Lung (tissue), 11 donors: ENCODE measurements at regions not wholly inside any gene's neighbourhood (a gene's known extent, or its start where the extent isn't known, plus 50 kb on each side); places are given as distances from the start of the nearest gene placed in this dataset.

ENCODE experiments used
- ATAC-seq: fragments of 200-7000 bp; cut with Tn5 transposase; one replicate; pipeline ENCODE4 v1.9.1; 2020; ENCODE audit warnings: moderate number of reproducible peaks; ENCODE audit not compliant: insufficient read depth, low FRiP score
- DNase-seq, 3 donors: peaks; one replicate each; pipeline ENCODE4 v3.0.0-alpha.2; 2013 to 2017
- H3K27ac ChIP-seq, 2 donors: one replicate each; pipeline ENCODE4 v1.5.1; 2013; ENCODE audit warnings: mild to moderate bottlenecking in 2 of 2, moderate library complexity in 2 of 2, control low read depth in 1 of 2, inconsistent platforms in 1 of 2, low read depth in 1 of 2, low read length in 1 of 2
- H3K27me3 ChIP-seq, 3 donors: one replicate each; pipeline ENCODE4 v1.5.1; 2013; ENCODE audit warnings: low read length in 2 of 3; ENCODE audit not compliant: control insufficient read depth in 3 of 3, insufficient read depth in 3 of 3
- H3K36me3 ChIP-seq, 4 donors: one replicate each; pipeline ENCODE4 v1.5.1; 2013; ENCODE audit warnings: low read length in 4 of 4, mild to moderate bottlenecking in 1 of 4, moderate library complexity in 1 of 4; ENCODE audit not compliant: control insufficient read depth in 4 of 4, insufficient read depth in 4 of 4
- H3K4me1 ChIP-seq, 5 donors: one replicate each; pipeline ENCODE4 v1.5.1; 2013; ENCODE audit warnings: low read length in 5 of 5, mild to moderate bottlenecking in 2 of 5, moderate library complexity in 1 of 5; ENCODE audit not compliant: control insufficient read depth in 5 of 5, insufficient read depth in 5 of 5
- H3K4me3 ChIP-seq: one replicate; pipeline ENCODE4 v1.5.1; 2013; ENCODE audit warnings: mild to moderate bottlenecking, control low read depth, moderate library complexity
- H3K9ac ChIP-seq, 2 donors: one replicate each; pipeline ENCODE4 v1.5.1; 2013; ENCODE audit warnings: low read length in 2 of 2, control low read depth in 1 of 2; ENCODE audit not compliant: insufficient read depth in 1 of 2
- H3K9me3 ChIP-seq, 4 donors: one replicate each; pipeline ENCODE4 v1.5.1; 2013; ENCODE audit warnings: low read length in 3 of 4, mild to moderate bottlenecking in 1 of 4, moderate library complexity in 1 of 4; ENCODE audit not compliant: control insufficient read depth in 4 of 4, insufficient read depth in 3 of 4
- WGBS, 2 donors: extraction: QIAGEN DNeasy Blood & Tissue Kit; methylation state at CpG; one replicate each; pipeline ENCODE4 v1.1.7; 2013; 5-methylcytosine and 5-hydroxymethylcytosine counted together
- TF ChIP-seq, protein P1 (sequence below): IDR thresholded peaks from 2 replicates; pipeline ENCODE4 v1.5.1; 2012; ENCODE audit warnings: mild to moderate bottlenecking; ENCODE audit errors: control extremely low read depth, extremely low read depth
- donor health status: control.
- donor health status: control.
- donor health status: Bipolar disorder and iron deficiency.
- donor health status: healthy.
- donor health status: DM: yes; HTN: yes; CAD: no.

- Histone ChIP-seq H3K36me3 (no peaks in the 10 kb centered on the region), H3K27ac (no peak overlapping the region), H3K9me3 (no peaks in the 10 kb centered on the region), H3K9ac (no peak overlapping the region), H3K27me3 (no peaks in the 10 kb centered on the region), H3K4me3 (no peak overlapping the region), H3K4me1 (no peaks in the 10 kb centered on the region)
- ATAC-seq (no peak), DNase-seq (no peak)
- TF ChIP-seq, protein P1, sequence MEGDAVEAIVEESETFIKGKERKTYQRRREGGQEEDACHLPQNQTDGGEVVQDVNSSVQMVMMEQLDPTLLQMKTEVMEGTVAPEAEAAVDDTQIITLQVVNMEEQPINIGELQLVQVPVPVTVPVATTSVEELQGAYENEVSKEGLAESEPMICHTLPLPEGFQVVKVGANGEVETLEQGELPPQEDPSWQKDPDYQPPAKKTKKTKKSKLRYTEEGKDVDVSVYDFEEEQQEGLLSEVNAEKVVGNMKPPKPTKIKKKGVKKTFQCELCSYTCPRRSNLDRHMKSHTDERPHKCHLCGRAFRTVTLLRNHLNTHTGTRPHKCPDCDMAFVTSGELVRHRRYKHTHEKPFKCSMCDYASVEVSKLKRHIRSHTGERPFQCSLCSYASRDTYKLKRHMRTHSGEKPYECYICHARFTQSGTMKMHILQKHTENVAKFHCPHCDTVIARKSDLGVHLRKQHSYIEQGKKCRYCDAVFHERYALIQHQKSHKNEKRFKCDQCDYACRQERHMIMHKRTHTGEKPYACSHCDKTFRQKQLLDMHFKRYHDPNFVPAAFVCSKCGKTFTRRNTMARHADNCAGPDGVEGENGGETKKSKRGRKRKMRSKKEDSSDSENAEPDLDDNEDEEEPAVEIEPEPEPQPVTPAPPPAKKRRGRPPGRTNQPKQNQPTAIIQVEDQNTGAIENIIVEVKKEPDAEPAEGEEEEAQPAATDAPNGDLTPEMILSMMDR, result no peak
- WGBS, 2 donors, result 82 to 89% methylated on average over 8 of the region's 8 CpGs
Measured at GRCh38 chr7:50152486-50152885, 59.4 kb upstream of the ZPBP start.

DNA sequence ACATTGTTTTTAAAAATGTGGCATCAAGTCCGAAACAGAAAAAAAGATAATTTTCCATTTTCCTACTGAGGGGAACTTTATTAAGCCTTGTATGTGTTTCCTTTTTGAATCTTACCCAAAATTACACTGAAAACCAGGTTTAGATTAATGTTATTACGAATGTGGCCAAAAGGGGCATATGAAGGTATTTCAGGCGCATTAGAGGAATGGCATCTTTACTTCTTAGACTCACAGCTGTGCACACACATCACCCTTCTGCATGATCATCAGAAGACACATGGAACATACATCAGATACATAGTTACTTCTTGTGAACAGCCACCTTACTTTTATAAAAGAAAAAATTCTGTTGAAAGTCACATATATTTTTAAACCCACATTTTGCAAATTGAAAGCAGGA, 58.6 kb upstream of the ZPBP start:
- TF ChIP-seq, protein P1, result no peak
- no peaks in the 10 kb centered on the region for H3K36me3 ChIP-seq
- H3K9ac ChIP-seq, result no peak overlapping the region
- no peaks in the 10 kb centered on the region for H3K9me3 ChIP-seq
- no peak for ATAC-seq
- no peaks in the 10 kb centered on the region for H3K27me3 ChIP-seq
- DNase-seq, result no peak
- WGBS, 2 donors, result 65 to 78% methylated on average over 3 of the region's 3 CpGs
- no peak overlapping the region for H3K4me3 ChIP-seq
- no peaks in the 10 kb centered on the region for H3K4me1 ChIP-seq
- H3K27ac ChIP-seq, result no peak overlapping the region

DNA sequence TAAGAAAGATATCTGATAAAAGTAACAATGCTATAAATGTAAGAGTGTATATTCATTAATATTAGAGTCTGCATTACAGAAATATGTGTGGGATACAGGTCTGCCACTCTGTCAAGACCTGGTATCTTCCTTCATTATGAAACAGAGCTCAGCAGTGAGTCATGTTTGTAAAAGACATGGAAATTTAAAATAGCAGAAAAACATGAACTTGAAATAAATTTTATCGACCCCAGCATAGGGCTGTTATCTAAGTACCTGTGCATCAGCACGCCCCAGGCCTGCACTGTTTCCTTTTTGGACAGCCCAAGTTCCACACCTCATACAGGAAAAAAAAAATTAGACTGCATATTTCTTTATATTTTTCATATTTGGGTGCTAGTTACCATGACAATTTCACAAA, 58.0 kb upstream of the ZPBP start:
- TF ChIP-seq, protein P1, result no peak
- H3K27me3 ChIP-seq, result no peaks in the 10 kb centered on the region
- 48 to 68% methylated on average over 2 of the region's 2 CpGs for WGBS, 2 donors

DNA sequence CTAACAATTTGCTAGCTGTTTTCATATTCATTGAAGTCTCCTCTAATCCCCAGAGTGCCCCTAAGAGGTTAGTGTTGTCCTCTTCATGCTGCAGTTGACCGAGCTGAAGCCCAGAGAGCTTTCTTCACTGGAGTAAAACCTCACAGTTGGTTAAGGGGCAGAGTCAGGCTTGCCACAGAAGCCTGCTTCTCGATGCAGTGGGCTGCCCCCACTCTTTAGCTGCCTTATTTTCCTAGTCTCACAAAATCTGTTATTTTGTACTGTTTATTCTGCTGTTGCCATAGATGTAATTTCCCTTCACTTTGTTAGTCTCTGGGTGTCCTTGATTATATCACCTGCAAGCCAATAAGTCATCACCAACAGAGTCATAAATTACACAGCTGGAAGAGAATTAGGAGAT, 56.3 kb upstream of the ZPBP start:
- H3K4me3 ChIP-seq, result no peak overlapping the region
- H3K27ac ChIP-seq, result no peak overlapping the region
- no peaks in the 10 kb centered on the region for H3K4me1 ChIP-seq
- no peaks in the 10 kb centered on the region for H3K36me3 ChIP-seq
- 68 to 69% methylated on average over 2 of the region's 2 CpGs for WGBS, 2 donors
- no peaks in the 10 kb centered on the region for H3K27me3 ChIP-seq
- ATAC-seq (no peak), DNase-seq (no peak)
- H3K9me3 ChIP-seq, result no peaks in the 10 kb centered on the region
- TF ChIP-seq, protein P1, result no peak
- H3K9ac ChIP-seq, result no peak overlapping the region

More for the DNA sequence above, 58.0 kb upstream of the ZPBP start:
- Histone ChIP-seq H3K9me3 (no peaks in the 10 kb centered on the region), H3K4me3 (no peak overlapping the region), H3K4me1 (no peaks in the 10 kb centered on the region), H3K9ac (no peak overlapping the region), H3K27ac (no peak overlapping the region), H3K36me3 (no peaks in the 10 kb centered on the region)
- ATAC-seq (no peak), DNase-seq (no peak)
